ENCODE measurements at regions not wholly inside any gene's neighbourhood (a gene's known extent, or its start where the extent isn't known, plus 50 kb on each side); places are given as distances from the start of the nearest gene placed in this dataset.

- no peak for DNase-seq (ENCODE audit: low spot score)
These were observed 289.6 kb downstream of the UACA start for GRCh38 chr15:70473581-70474370.

GRCh38 chr15:70471517-70471916 is 291.8 kb downstream of the UACA start:
- no peak for DNase-seq (ENCODE audit: low spot score)

GRCh38 chr15:70470556-70471191 is 292.7 kb downstream of the UACA start:
- no peak for DNase-seq (ENCODE audit: low spot score)

- DNase-seq (ENCODE audit: low spot score) = no peak
These were observed 293.5 kb downstream of the UACA start for GRCh38 chr15:70469651-70470555.

GRCh38 chr15:70469182-70469581 is 294.2 kb downstream of the UACA start:
- no peak for DNase-seq (ENCODE audit: low spot score)

- peak; percentile 75 for DNase-seq (ENCODE audit: low spot score)
These were observed 296.3 kb downstream of the UACA start for GRCh38 chr15:70466895-70467529.

- DNase-seq (ENCODE audit: low spot score) = no peak
These were observed 297.1 kb downstream of the UACA start for GRCh38 chr15:70466305-70466704.

- no peak for DNase-seq (ENCODE audit: low spot score)
These were observed 297.5 kb downstream of the UACA start for GRCh38 chr15:70465812-70466211.

- DNase-seq (ENCODE audit: low spot score) = no peak
These were observed 299.9 kb downstream of the UACA start for GRCh38 chr15:70463453-70463834.

GRCh38 chr15:70461992-70462391 is 301.4 kb downstream of the UACA start:
- no peak for DNase-seq (ENCODE audit: low spot score)

- no peak for DNase-seq (ENCODE audit: low spot score)
These were observed 302.3 kb downstream of the UACA start for GRCh38 chr15:70461017-70461416.

GRCh38 chr15:70459312-70459711 is 304.0 kb downstream of the UACA start:
- DNase-seq (ENCODE audit: low spot score) = no peak

GRCh38 chr15:70453766-70454165 is 309.6 kb downstream of the UACA start:
- DNase-seq (ENCODE audit: low spot score) = no peak

- no peak for DNase-seq (ENCODE audit: low spot score)
These were observed 310.1 kb downstream of the UACA start for GRCh38 chr15:70453238-70453637.

GRCh38 chr15:70451821-70452653 is 311.3 kb downstream of the UACA start:
- DNase-seq (ENCODE audit: low spot score) = peak; percentile 27

- no peak for DNase-seq (ENCODE audit: low spot score)
These were observed 313.3 kb downstream of the UACA start for GRCh38 chr15:70450142-70450443.

- DNase-seq (ENCODE audit: low spot score) = no peak
These were observed 313.8 kb downstream of the UACA start for GRCh38 chr15:70449311-70450141.

- no peak for DNase-seq (ENCODE audit: low spot score)
These were observed 315.2 kb downstream of the UACA start for GRCh38 chr15:70447928-70448698.

- DNase-seq (ENCODE audit: low spot score) = no peak
These were observed 315.8 kb downstream of the UACA start for GRCh38 chr15:70447521-70447920.

GRCh38 chr15:70447081-70447480 is 316.3 kb downstream of the UACA start:
- DNase-seq (ENCODE audit: low spot score) = no peak
